Left ventricle myocardium superior (tissue), 1 donor: ENCODE measurements at regions not wholly inside any gene's neighbourhood (a gene's known extent, or its start where the extent isn't known, plus 50 kb on each side); places are given as distances from the start of the nearest gene placed in this dataset.

Source experiments
- ATAC-seq: fragments of 200-7000 bp; cut with Tn5 transposase; one replicate; pipeline ENCODE4 v1.9.1; 2020; ENCODE audit warnings: mild to moderate bottlenecking, moderate library complexity
- DNase-seq: peaks from one replicate; pipeline ENCODE4 v3.0.0-alpha.2; 2020
- intact Hi-C: fragments of 100-400 bp; cut with micrococcal nuclease; formaldehyde crosslinking; loops from one replicate; pipeline ENCODE4 v1.11.0; 2022
- donor health status: DM: no; HTN: yes; CAD: no; lungs with severe emphysema.

DNA sequence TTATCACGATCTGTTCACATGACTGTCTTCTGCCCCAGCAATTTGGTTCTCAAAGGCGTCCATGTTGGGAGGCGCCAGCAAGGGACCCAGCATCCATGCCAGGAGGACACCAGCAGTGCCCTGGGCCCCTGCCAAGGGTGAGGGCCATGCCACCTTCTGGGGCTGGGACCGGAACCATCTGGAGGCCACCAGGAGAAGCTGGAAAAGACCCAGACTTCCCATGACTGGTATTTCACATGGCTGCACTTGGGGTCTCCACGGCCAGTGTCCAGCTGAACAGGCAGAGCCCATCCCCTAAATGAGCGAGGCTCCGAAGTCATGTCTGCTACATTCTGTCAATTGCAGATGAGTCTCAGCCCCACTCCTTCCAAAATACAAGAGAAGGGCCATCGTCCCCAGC lies 306.8 kb upstream of the HS6ST1 start:
- intact Hi-C loops: no loop called here
- ATAC-seq: no peak
- peak; percentile 17 for DNase-seq

GRCh38 chr2:128625963-128626759 lies 307.5 kb upstream of the HS6ST1 start:
- intact Hi-C loops: no loop called here
- DNase-seq: peak; percentile 6
- no peak for ATAC-seq

- DNase-seq: peak; percentile 8
- intact Hi-C loops: no loop called here
- no peak for ATAC-seq
Measured at GRCh38 chr2:128626760-128627511, 308.3 kb upstream of the HS6ST1 start.

DNA sequence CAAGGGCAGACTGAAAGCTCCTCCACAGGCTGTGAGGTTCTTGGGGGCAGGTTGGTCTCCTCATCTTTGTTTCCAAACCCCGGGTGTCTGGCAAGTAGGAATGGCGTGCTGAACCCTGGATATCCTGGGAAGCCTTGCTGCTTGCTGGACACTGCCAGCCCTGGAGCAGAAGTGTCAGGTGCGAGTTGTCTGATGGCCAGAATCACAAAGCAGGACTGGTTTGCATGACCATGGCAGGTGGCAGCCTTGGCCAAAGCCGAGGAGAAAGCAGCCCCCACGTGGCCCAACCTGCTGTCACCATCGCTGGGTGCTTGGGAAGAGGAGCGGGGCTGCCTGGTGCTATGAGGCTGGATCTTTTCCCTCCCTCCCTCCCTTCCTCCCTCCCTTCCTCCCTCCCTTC lies 309.5 kb upstream of the HS6ST1 start:
- no peak for ATAC-seq
- intact Hi-C loops: no loop called here
- DNase-seq: peak; percentile 40

DNA sequence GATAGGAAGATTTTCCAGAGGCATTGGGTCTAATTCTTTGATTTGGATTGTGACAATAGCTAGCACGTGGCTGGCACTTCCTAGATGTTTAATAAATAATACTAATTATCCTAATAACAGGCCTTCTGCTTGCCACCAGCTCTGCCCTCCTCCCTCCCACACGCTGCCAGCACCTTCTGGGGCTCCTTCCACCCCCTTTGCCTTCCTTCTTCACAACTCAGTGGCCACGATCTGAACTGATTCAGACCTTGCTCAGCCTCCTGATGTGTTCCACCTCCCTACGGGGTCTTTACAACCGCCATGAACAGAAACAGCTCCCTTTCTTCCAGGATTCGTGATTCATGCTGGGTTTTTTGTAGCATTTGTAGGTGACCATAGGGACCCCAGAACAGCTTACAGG lies 310.3 kb upstream of the HS6ST1 start:
- intact Hi-C loops: no loop called here
- DNase-seq (no peak), ATAC-seq (no peak)

DNA sequence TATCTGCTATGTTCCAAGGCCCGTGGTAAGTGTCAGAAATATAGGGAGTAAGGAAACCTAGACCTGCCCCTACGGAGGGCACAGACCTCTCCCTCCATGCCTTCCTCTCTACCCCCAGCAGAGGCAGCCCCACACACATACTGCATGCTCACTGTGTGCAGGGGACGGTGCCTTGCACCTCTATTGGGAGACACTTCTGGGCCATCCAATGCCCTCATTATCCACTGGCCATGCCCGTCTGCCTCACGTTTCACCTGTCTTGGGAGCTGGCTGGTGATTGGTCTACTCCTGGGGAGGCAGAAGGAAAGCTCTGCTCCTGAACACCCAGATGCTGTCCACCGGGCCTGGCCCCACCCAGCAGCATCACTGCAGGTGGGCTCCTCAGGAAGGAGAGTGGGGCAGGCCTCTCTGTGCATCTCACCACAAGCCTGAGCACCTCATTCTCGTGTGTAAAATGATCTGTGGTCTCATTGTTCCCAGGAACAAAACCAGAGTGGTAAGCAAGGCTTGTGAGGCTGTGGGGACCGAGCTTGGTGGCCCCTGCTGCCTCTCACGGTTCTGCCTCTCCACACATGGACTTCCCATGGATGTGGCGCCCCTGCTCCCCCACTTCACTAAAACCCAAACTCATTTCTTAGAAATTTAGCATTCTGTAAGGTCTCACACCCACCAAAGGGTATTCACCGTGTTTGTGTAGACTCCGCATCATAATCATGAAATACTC lies 312.5 kb upstream of the HS6ST1 start:
- peak; percentile 2 for DNase-seq
- intact Hi-C loops: no loop called here
- ATAC-seq: no peak

DNA sequence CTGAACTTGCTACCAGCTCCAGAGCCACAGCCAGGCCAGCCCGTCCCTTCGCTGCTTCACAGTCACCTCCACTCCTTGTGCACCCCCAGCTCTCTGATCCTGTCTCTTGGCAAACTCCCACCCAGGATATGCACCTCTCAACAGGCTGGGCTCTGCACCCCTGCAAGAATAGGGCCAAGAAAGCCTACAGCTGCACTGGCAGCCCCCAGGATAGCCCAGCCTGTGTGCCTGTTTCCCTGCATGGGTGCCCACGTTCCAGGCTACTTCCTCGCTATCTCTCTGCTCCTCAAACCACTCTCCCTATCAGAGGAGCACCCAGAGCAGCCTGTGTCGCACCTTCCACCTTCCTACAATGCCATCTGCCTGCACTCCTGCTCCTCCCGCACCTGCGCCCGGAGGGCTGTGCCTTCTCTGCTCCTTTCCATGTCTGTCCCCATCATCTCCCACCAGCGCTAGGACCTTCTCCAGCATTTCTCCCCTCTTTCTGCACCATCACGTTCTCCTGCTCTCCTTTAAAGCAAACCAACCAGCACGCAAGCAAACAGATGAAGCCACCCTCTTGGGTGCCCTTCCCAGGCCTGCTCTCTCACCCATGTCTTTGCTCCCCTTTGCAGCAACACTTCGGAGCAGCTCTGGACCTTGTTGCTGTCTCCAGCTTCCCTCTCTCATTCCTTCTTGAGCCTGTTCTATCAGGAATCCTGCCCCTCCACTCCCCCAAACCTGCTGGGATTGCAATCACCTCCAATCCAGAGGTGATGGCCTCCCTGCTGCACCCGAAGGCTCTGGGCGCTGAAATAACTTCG lies 313.2 kb upstream of the HS6ST1 start:
- ATAC-seq (no peak), DNase-seq (no peak)
- intact Hi-C loops: no loop called here

DNA sequence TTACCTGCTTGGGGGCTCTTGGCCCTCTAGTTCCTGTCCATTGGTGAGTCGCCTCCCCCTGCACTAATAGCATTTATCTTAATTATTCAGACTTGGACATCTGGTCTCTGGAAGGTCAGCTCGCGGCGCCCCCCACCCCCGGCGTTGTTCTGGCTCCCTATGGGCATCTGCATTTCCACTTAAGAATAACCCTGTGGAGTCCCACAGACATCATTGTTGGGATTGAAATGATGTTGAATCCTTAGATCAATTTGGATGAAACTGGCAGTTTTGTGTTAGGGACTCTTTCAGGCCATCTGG lies 313.8 kb upstream of the HS6ST1 start:
- ATAC-seq: no peak
- intact Hi-C loops: no loop called here

GRCh38 chr2:128633501-128633900 lies 314.8 kb upstream of the HS6ST1 start:
- ATAC-seq (no peak), DNase-seq (no peak)
- intact Hi-C loops: no loop called here

More for the DNA sequence above, 313.8 kb upstream of the HS6ST1 start:
- DNase-seq: no peak

DNA sequence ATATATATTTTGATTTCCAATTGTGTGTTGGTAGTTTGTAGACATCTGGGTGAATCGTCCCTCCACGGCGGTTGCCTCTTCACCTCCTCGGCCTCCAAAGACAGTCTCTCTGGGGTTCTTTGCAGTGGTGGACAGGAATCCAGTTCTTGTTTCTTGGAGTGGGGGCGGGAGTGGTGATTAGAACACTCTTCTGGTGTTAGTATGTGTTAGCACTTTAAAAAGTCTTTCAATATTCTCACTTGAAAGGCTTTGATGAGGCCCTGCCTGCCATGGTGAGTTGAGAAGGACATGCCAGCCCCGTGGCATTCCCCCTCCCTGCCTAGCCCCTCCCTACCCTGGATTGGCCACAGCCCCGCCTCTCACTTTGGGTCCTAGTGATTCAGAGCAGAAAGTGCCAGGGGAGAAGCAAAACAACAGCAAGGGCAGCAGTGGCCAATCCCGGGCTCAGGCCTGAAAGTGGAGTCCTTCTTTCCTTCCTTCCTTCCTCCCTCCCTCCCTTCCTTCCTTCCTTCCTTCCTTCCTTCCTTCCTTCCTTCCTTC lies 316.8 kb upstream of the HS6ST1 start:
- ATAC-seq: no peak
- DNase-seq: no peak
- intact Hi-C loops: no loop called here

DNA sequence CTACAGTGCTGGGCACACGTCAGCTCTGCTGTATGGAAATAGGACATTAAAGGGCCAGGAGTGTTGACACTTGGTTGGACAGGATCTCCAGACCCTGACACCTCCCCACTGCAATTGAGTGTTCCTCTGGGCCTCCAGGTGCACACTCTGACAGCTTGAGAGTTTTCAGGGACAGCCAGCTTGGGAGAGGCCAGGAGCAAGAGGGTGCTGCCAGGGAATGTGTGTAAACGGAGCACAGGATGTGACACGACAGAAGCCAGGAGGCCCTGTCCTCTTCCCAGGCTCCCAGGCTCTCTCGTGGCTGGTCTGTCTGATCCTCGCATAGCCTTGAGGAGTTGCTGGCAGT lies 318.1 kb upstream of the HS6ST1 start:
- intact Hi-C loops: no loop called here
- DNase-seq (peak; percentile 44), ATAC-seq (peak; percentile 86)

GRCh38 chr2:128637481-128638155 lies 318.9 kb upstream of the HS6ST1 start:
- no peak for ATAC-seq
- no peak for DNase-seq
- intact Hi-C loops: no loop called here

GRCh38 chr2:128638341-128639119 lies 319.9 kb upstream of the HS6ST1 start:
- DNase-seq (no peak), ATAC-seq (no peak)
- intact Hi-C loops: no loop called here

- intact Hi-C loops: no loop called here
- no peak for DNase-seq
Measured at GRCh38 chr2:128639120-128639477, 320.4 kb upstream of the HS6ST1 start.

DNA sequence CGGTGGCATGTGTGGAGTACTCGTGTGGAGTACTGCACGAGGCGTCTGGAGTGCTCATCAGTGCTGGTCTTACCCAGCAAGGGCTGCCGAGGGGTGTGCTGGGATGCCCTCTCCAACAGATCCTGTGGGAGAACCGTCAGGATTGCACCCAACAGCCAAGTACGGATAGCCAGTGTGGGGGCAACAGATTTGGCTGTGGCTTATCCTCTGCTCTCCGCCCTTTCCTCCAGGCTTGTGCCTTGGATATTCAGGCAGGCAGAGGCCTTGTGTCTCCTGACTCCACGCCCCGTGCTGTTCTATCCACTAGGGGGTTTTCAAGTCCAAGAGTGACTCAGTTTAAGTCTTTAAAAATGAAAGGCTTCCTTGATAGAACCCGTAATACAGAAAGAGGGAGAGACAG lies 321.0 kb upstream of the HS6ST1 start:
- intact Hi-C loops: no loop called here
- no peak for DNase-seq
- ATAC-seq: no peak

More at GRCh38 chr2:128639120-128639477, 320.4 kb upstream of the HS6ST1 start:
- ATAC-seq: no peak

GRCh38 chr2:128640166-128640844 lies 321.6 kb upstream of the HS6ST1 start:
- DNase-seq (no peak), ATAC-seq (no peak)
- intact Hi-C loops: no loop called here

- ATAC-seq (no peak), DNase-seq (no peak)
- intact Hi-C loops: no loop called here
Measured at GRCh38 chr2:128640845-128641360, 322.2 kb upstream of the HS6ST1 start.
